Pancreas (tissue), 10 donors: ENCODE measurements at regions not wholly inside any gene's neighbourhood (a gene's known extent, or its start where the extent isn't known, plus 50 kb on each side); places are given as distances from the start of the nearest gene placed in this dataset.
A peak's percentile ranks its signal among the peaks of the same experiment; 100 is the strongest.

ENCODE experiments used
- ATAC-seq, 4 donors: fragments of 200-7000 bp; cut with Tn5 transposase; one replicate each; pipeline versions ENCODE4 v1.8.0 to v1.9.1; 2020; ENCODE audit warnings: mild to moderate bottlenecking in 4 of 4, moderate library complexity in 4 of 4
- DNase-seq, 6 donors: peaks; one replicate each; pipeline ENCODE4 v3.0.0-alpha.2; 2020
- FAIRE-seq: peaks from 2 replicates; lab custom pipeline; 2012; peaks lifted over from hg19 to GRCh38; lab: Jason Lieb, UNC
- H3K27ac ChIP-seq, 4 donors: fragments of 200-600 bp; sonication (generic); 1 replicate in 3 of 4; 2 replicates in 1 of 4; pipeline versions ENCODE4 v1.5.0 to v1.8.0; 2020
- H3K27me3 ChIP-seq, 4 donors: fragments of 200-600 bp; one replicate each; pipeline ENCODE4 v1.8.0; 2021
- H3K36me3 ChIP-seq, 3 donors: fragments of 200-600 bp; sonication (generic) in 1 of 3; one replicate each; pipeline versions ENCODE4 v1.5.0 to v1.8.0; 2020 to 2021
- H3K4me1 ChIP-seq, 3 donors: fragments of 200-600 bp; one replicate each; pipeline ENCODE4 v1.8.0; 2021
- H3K4me3 ChIP-seq, 4 donors: fragments of 200-600 bp; sonication (generic) in 2 of 4; one replicate each; pipeline versions ENCODE4 v1.5.0 to v1.8.0; 2020 to 2021
- H3K9me3 ChIP-seq, 4 donors: fragments of 200-600 bp; one replicate each; pipeline ENCODE4 v1.8.0; 2021
- CTCF ChIP-seq, 4 donors: fragments of 200-600 bp; sonication (generic) in 3 of 4; IDR thresholded peaks; one replicate each; pipeline versions ENCODE4 v1.5.0 to v1.8.0; 2021; ENCODE audit warnings: antibody characterized with exemption in 4 of 4
- WGBS, 2 donors: extraction: QIAGEN DNeasy Blood & Tissue Kit; methylation state at CpG; one replicate each; pipeline ENCODE4 v1.1.7; 2013; 5-methylcytosine and 5-hydroxymethylcytosine counted together
- intact Hi-C, 3 donors: fragments of 100-400 bp; cut with DNase I; formaldehyde crosslinking; loops; one replicate each; pipeline versions ENCODE4 v1.11.1 to v1.14.2; 2022
- donor health status: healthy with polysubstance abuse.
- donor health status: DM: no; HTN: no; CAD: no; lungs with moderate emphysema.
- donor health status: DM: no; HTN: no; CAD: no.
- donor health status: control.
- donor health status: control.
- donor health status: Bipolar disorder and iron deficiency.
- donor health status: DM: yes; HTN: yes; CAD: no.
- donor health status: DM: no; HTN: no; CAD: no.
- donor health status: DM: no; HTN: no; CAD: no.
- donor health status: DM: yes; HTN: yes; CAD: no.

DNA sequence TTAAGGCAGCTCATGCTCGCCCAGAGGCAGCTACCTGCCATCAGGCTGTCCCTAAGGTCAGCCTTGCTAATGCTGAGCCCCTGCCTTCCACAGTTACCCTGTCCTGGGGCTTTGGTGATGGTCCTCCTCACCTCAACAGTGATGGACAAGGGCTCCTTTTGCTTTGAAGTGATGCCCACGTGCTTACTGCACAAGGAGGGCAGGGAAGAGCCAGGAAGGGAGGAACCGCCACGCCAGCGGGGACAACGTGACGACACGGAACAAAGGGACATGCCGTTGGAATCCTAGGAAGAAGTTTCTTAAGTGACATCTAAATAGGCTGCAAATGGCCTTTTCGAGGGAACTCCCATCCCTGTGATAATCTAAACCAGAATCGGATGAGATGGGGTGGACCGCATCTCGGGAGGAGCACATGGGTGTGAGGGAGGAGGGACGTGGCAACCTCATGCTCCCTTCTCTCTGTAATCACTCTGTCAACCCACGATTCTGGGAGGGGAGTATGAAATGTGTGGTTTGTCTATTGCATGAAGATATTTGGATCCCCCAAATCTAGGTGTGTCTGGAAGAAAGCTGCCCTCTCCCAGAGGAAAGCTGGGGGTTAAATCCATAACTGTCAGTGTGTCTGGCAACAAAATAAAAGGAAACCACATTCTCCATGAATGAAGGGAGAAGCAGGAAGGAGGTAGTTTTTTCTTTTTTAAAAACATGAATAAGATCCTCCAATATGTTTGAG is 110.9 kb upstream of the IRF2BP2 start:
- Histone ChIP-seq H3K27ac (peak overlapping the region; percentile 94 to 99 (median 97)), H3K36me3 (no peaks in the 10 kb centered on the region), H3K27me3 (no peaks in the 10 kb centered on the region), H3K4me3 (no peak overlapping the region), H3K9me3 (no peaks in the 10 kb centered on the region), H3K4me1 (peaks cover 60 to 85% (median 79%) of the 10 kb centered on the region in 3 donors)
- ATAC-seq, result no peak
- FAIRE-seq, result no peak
- TF ChIP-seq CTCF (IDR thresholded peaks at IDR 0.05), result no peak
- DNase-seq, result no peak
- WGBS, 2 donors, result 83 to 86% methylated on average over 15 of the region's 15 CpGs
- intact Hi-C loops, result loop anchor here in 2 of 3 donors (5.0 kb wide), 3 partner anchors 104 to 246 kb away; no protein-coding TSS in a partner anchor

DNA sequence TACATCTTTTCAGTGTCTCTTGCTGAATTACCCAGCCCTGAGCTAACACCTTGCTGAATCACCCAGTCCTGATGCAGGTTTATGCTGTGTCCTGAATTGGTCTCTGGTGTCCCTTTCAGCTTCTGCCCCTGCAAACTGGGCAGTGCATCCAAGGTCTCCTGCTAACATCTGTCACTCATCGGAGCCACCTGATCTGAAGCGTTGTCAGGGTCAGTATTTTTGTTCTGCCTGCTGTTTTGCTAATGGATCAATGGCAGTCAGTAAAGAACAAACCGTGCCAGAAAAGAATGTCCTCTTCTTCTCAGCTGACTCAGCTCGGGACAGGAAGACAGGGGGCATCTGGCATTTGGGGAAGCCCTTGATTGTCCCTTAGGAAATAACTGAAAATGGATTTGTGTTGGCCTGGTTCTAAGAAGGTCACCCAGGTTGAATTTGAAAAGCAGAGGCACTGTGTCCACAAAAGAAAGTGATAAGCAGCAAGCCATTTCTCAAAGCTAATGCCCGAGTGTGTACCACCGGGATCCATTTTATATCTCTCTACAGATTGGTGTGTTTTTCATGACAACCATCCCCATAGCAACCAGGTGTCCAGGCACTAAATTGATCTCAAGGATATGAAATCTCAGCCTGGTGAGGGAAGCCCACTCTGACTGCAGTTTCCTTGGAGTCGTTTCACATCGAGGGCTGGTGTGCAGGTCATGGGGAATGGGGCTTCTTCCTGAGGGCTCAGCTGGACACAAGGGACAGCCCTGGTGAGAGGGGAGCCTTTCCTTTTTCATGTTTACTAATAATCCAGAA is 109.7 kb upstream of the IRF2BP2 start:
- intact Hi-C loops, result loop anchor here in 2 of 3 donors (5.0 kb wide), 3 partner anchors 102 to 248 kb away; no protein-coding TSS in a partner anchor
- WGBS, 2 donors, result 24 to 25% methylated on average over 8 of the region's 8 CpGs
- TF ChIP-seq CTCF (IDR thresholded peaks at IDR 0.05), result no peak
- Histone ChIP-seq H3K9me3 (no peaks in the 10 kb centered on the region), H3K27me3 (no peaks in the 10 kb centered on the region), H3K4me3 (no peak overlapping the region), H3K27ac (peak overlapping the region in 3 of 4 donors; percentile 96 to 99 (median 98)), H3K4me1 (peaks cover 48 to 75% (median 69%) of the 10 kb centered on the region in 3 donors), H3K36me3 (no peaks in the 10 kb centered on the region)
- ATAC-seq, result no peak
- no peak for FAIRE-seq
- DNase-seq, result peak in 1 of 6 donors; percentile 28

DNA sequence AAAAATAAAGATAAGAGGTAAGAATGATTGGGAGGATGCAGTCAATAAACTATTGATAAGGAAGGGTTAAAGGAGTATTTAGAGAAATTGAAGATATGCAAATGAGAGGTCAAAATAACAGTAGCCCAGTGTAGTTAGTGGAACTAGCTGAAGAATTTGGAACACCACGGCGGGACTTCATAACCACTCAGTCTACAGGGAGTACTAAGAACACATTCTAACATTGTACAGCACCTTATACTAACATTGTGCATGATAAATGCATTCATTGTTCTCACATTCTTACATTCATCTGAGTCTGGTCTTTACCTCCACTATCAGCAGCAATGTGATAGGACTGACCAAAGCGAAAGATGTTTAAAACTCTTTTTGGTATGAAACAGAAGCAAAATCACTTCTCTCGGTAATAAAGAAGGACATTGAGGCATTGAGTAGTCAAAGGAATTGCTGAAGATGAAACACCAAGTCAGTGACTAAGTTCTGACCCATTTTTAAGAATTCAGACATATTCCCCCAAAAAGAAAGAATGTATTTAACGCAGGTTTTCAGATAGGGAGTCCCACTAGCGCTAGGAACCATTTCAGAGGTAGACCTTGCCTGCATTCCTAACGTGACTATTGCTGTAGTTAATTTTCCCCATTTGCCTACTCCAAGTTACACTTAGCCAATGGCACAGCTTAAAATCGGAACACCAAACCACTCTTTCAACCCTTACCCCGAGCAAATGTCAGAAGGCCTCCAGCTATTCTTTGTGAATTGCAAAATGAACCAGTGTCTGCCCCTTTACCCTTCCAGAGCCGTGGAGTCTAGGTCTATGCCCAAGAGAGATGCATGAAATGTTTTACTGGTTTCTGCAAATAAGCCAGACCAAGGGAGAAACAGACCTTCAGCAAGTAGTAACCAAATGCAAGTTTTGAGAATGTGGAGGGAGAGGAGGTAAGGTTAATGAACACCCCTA is 108.8 kb upstream of the IRF2BP2 start:
- WGBS, 2 donors, result 60 to 64% methylated on average over 10 of the region's 10 CpGs
- ATAC-seq, result no peak
- H3K36me3 ChIP-seq, result no peaks in the 10 kb centered on the region
- peaks cover 46 to 72% (median 67%) of the 10 kb centered on the region in 3 donors for H3K4me1 ChIP-seq
- no peak for FAIRE-seq
- no peak overlapping the region for H3K4me3 ChIP-seq
- no peaks in the 10 kb centered on the region for H3K27me3 ChIP-seq
- no peak for DNase-seq
- H3K9me3 ChIP-seq, result no peaks in the 10 kb centered on the region
- TF ChIP-seq CTCF (IDR thresholded peaks at IDR 0.05), result no peak
- intact Hi-C loops, result no loop called here
- peak overlapping the region in 3 of 4 donors; percentile 96 to 99 (median 98) for H3K27ac ChIP-seq

DNA sequence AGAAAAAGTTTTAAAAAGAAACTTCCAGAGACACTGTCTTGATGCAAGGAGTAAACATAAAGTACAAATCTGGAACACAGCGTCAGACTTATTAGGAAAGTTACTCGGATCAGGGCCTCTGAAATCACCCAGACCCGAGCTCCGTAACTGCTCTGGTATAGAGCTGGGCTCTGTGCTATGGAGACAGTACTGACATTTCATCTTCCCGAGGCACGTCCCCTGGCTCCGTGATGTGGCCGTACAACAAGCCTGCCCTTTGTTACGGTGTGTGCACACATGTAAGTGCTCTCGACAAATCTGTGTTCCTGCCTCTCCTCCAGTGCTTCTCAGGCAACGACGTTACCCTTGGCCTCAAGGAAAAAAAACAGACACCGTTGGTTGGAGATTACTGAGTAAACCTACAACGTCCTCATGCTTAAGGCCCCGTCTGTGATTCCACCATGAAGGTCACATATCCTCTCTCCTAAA is 107.0 kb upstream of the IRF2BP2 start:
- Histone ChIP-seq H3K4me1 (peaks cover 32 to 58% (median 51%) of the 10 kb centered on the region in 3 donors), H3K9me3 (no peaks in the 10 kb centered on the region), H3K27me3 (no peaks in the 10 kb centered on the region), H3K4me3 (no peak overlapping the region), H3K27ac (peak overlapping the region in 3 of 4 donors; percentile 41 to 71 (median 71)), H3K36me3 (no peaks in the 10 kb centered on the region)
- no peak for DNase-seq
- 59 to 64% methylated on average over 15 of the region's 15 CpGs for WGBS, 2 donors
- FAIRE-seq, result no peak
- no peak for TF ChIP-seq CTCF (IDR thresholded peaks at IDR 0.05)
- ATAC-seq, result peak in 1 of 4 donors; percentile 3
- intact Hi-C loops, result no loop called here
